IMR-90 (cell line): ENCODE measurements at regions not wholly inside any gene's neighbourhood (a gene's known extent, or its start where the extent isn't known, plus 50 kb on each side); places are given as distances from the start of the nearest gene placed in this dataset.

Experiments
- ATAC-seq: fragments of 200-7000 bp; cut with Tn5 transposase; 2 replicates; pipeline ENCODE4 v1.9.1; 2020; ENCODE audit warnings: low read depth, mild to moderate bottlenecking, moderate library complexity
- BruUV-seq: library from RNA; stranded (reverse); fragments of 400-500 nt; replicated peaks from 2 replicates; lab custom pipeline; 2021; lab: Mats Ljungman, UMichigan
- CTCF ChIA-PET: fragments of 300-600 bp; formaldehyde crosslinking; extraction: SDS; loops from one replicate; lab custom pipeline; 2021; ENCODE audit warnings: antibody characterized with exemption; lab: Yijun Ruan, JAX
- POLR2A ChIA-PET: fragments of 300-600 bp; sonication (Branson Sonifier 250); formaldehyde crosslinking; loops from one replicate; lab custom pipeline; 2022; ENCODE audit warnings: antibody characterized with exemption; ENCODE audit not compliant: unreplicated experiment; lab: Charles Lee
- DNase-seq: peaks from one replicate; pipeline ENCODE4 v3.0.0; 2013
- H2AFZ ChIP-seq: replicated peaks from 2 replicates; pipeline ENCODE3; 2013; ENCODE audit warnings: low read length, mild to moderate bottlenecking; ENCODE audit not compliant: poor library complexity
- H2AK5ac ChIP-seq: 2 replicates; pipeline ENCODE4 v1.6.1; 2013; ENCODE audit warnings: low read depth, low read length, inconsistent platforms
- H2AK9ac ChIP-seq: replicated peaks from 2 replicates; pipeline ENCODE3; 2013; ENCODE audit warnings: mild to moderate bottlenecking, low read depth, low read length, moderate library complexity; ENCODE audit not compliant: poor library complexity
- H2BK120ac ChIP-seq: 2 replicates; pipeline ENCODE4 v1.6.1; 2013; ENCODE audit warnings: low read depth, low read length, inconsistent platforms
- H2BK15ac ChIP-seq: 3 replicates; pipeline ENCODE4 v1.6.1; 2013; ENCODE audit warnings: low read depth, low read length, inconsistent platforms
- H2BK20ac ChIP-seq: 2 replicates; pipeline ENCODE4 v1.6.1; 2013; ENCODE audit warnings: low read depth, mild to moderate bottlenecking, inconsistent platforms, low read length, moderate library complexity
- H2BK5ac ChIP-seq: 2 replicates; pipeline ENCODE4 v1.6.1; 2013; ENCODE audit warnings: mild to moderate bottlenecking, low read depth, low read length, inconsistent platforms; ENCODE audit not compliant: poor library complexity, severe bottlenecking
- H3K14ac ChIP-seq: replicated peaks from 2 replicates; pipeline ENCODE4 v1.6.1; 2013; ENCODE audit warnings: low read depth, low read length, inconsistent platforms
- H3K18ac ChIP-seq: 2 replicates; pipeline ENCODE4 v1.6.1; 2013; ENCODE audit warnings: low read depth, low read length, control low read depth
- H3K23ac ChIP-seq: 2 replicates; pipeline ENCODE4 v1.6.1; 2013; ENCODE audit warnings: low read depth, low read length, inconsistent platforms
- H3K27ac ChIP-seq: 2 replicates; pipeline ENCODE4 v1.5.1; 2013; ENCODE audit warnings: mild to moderate bottlenecking, control low read depth, low read length; ENCODE audit not compliant: insufficient read depth
- H3K27me3 ChIP-seq: 2 replicates; pipeline ENCODE4 v1.6.1; 2013; ENCODE audit warnings: low read length; ENCODE audit not compliant: control insufficient read depth, insufficient read depth
- H3K36me3 ChIP-seq: 2 replicates; pipeline ENCODE4 v1.6.1; 2013; ENCODE audit warnings: low read length, mixed read lengths; ENCODE audit not compliant: control insufficient read depth, insufficient read depth
- H3K4ac ChIP-seq: 2 replicates; pipeline ENCODE4 v1.6.1; 2013; ENCODE audit warnings: low read depth, low read length, inconsistent platforms
- H3K4me1 ChIP-seq: 2 replicates; pipeline ENCODE4 v1.6.1; 2013; ENCODE audit warnings: low read length, mixed read lengths; ENCODE audit not compliant: control insufficient read depth, insufficient read depth
- H3K4me2 ChIP-seq: 2 replicates; pipeline ENCODE4 v1.6.1; 2013; ENCODE audit warnings: low read depth, mild to moderate bottlenecking, control low read depth, low read length, moderate library complexity
- H3K4me3 ChIP-seq: 2 replicates; pipeline ENCODE4 v1.5.1; 2013; ENCODE audit warnings: low read depth, mild to moderate bottlenecking, control low read depth, low read length, moderate library complexity; ENCODE audit not compliant: insufficient read depth
- H3K56ac ChIP-seq: 2 replicates; pipeline ENCODE4 v1.6.1; 2013; ENCODE audit warnings: low read length, inconsistent platforms; ENCODE audit not compliant: insufficient read depth; ENCODE audit errors: extremely low read depth
- H3K79me1 ChIP-seq, 2 experiments: 2 replicates each; pipeline ENCODE4 v1.6.1; 2013; ENCODE audit warnings: low read length in 2 of 2, inconsistent platforms in 1 of 2, low read depth in 1 of 2
- H3K9ac ChIP-seq: 2 replicates; pipeline ENCODE4 v1.6.1; 2013; ENCODE audit warnings: low read depth, low read length, control low read depth
- H3K9me1 ChIP-seq: 2 replicates; pipeline ENCODE4 v1.6.1; 2013; ENCODE audit warnings: low read length, inconsistent platforms; ENCODE audit not compliant: insufficient read depth
- H3K9me3 ChIP-seq: 2 replicates; pipeline ENCODE4 v1.6.1; 2013; ENCODE audit warnings: low read length; ENCODE audit not compliant: control insufficient read depth, insufficient read depth
- H4K20me1 ChIP-seq: 2 replicates; pipeline ENCODE4 v1.6.1; 2013; ENCODE audit warnings: low read length, inconsistent platforms; ENCODE audit not compliant: insufficient read depth
- H4K5ac ChIP-seq: 2 replicates; pipeline ENCODE4 v1.6.1; 2013; ENCODE audit warnings: mild to moderate bottlenecking, low read depth, low read length, control low read depth
- H4K8ac ChIP-seq, 2 experiments: 2 replicates each; pipeline ENCODE4 v1.6.1; 2013; ENCODE audit warnings: low read depth in 2 of 2, low read length in 2 of 2, control low read depth in 1 of 2, inconsistent platforms in 1 of 2
- H4K91ac ChIP-seq: 2 replicates; pipeline ENCODE4 v1.6.1; 2013; ENCODE audit warnings: low read depth, low read length, inconsistent platforms; ENCODE audit not compliant: insufficient read depth
- CEBPB ChIP-seq: IDR thresholded peaks from 2 replicates; pipeline ENCODE4 v1.6.1; 2012; ENCODE audit warnings: low read depth, low read length, improper control_type of control experiment
- RFX5 ChIP-seq: IDR thresholded peaks from 2 replicates; pipeline ENCODE4 v1.8.0; 2012; ENCODE audit warnings: low read depth, mild to moderate bottlenecking, low read length, moderate library complexity
- WGBS, 2 experiments: methylation state at CpG; one replicate each; pipeline versions ENCODE4 v1.1.5 to v1.1.7; 2013; ENCODE audit warnings: missing lambda C conversion rate in 2 of 2; ENCODE audit not compliant: insufficient read length in 1 of 2; ENCODE audit errors: extremely low coverage in 2 of 2; 5-methylcytosine and 5-hydroxymethylcytosine counted together
- dilution Hi-C: fragments of 300-500 bp; cut with HindIII; formaldehyde crosslinking; loops from one replicate; pipeline ENCODE4 v1.14.3; 2018; ENCODE audit warnings: low sequenced_read_pairs; ENCODE audit not compliant: unreplicated experiment
- in situ Hi-C: fragments of 300-500 bp; cut with MboI; formaldehyde crosslinking; loops from 3 replicates; pipeline ENCODE4 v1.14.3; 2019; ENCODE audit warnings: low sequenced_read_pairs, inconsistent platforms, mixed read lengths
- intact Hi-C: fragments of 100-400 bp; cut with micrococcal nuclease; formaldehyde crosslinking; loops from 2 replicates; pipeline ENCODE4 v1.10.0; 2022
- TF ChIP-seq, protein P1 (sequence below): fragments of 150-350 bp; IDR thresholded peaks from 2 replicates; pipeline ENCODE4 v1.6.1; 2017; ENCODE audit warnings: mild to moderate bottlenecking, antibody characterized with exemption, low read length, low read depth

DNA sequence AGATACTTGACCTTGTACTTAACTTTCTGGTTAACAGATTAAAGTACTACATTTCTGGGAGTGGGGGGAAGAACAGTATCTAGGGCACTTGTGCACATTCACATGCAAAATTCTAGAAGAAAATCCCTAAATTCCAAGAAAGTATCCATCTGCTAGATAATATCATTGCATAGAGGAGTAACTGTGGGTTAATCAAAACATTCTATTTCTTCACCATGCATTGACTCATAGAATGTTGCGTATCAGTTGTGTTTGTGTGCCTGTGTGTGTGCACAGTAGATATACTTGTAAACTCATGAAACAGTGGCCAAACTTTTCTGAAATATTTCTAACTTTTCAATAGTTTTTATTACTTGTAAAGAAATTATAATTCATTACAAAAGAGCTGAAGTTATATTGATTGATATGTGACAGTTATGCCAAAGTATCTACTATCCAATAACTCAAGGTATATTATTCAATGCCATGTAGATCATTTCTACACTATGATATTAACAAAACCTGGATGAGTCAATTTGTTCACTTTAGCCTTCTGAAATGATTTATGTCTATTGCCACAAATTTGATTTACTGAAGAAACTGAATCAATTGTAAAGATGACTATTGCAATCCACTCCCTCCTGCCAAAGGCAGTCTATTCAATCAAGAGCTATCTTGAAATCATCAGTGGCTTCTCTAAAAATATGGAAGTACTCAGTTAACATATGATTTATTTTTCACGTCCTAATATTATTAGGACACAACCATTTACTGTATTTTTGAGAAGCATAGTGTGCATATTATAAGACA, 756.7 kb upstream of the ARGLU1 start:
- no peak overlapping the region for H2AK9ac ChIP-seq
- H4K5ac ChIP-seq = no peak overlapping the region
- no peak overlapping the region for H3K18ac ChIP-seq
- no peak overlapping the region for H3K4ac ChIP-seq
- H3K14ac ChIP-seq = no peak overlapping the region
- no peak overlapping the region for H2AK5ac ChIP-seq
- dilution Hi-C loops = no loop called here
- DNase-seq (peak; percentile 34), ATAC-seq (no peak)
- H3K27me3 ChIP-seq = no peaks in the 10 kb centered on the region
- no peak overlapping the region for H3K56ac ChIP-seq
- no peak overlapping the region for H2BK5ac ChIP-seq
- H3K4me2 ChIP-seq = no peak overlapping the region
- H3K4me1 ChIP-seq = no peaks in the 10 kb centered on the region; the same call in 1 of the 2 replicates
- no peak overlapping the region for H2BK20ac ChIP-seq
- no peaks in the 10 kb centered on the region for H4K20me1 ChIP-seq
- peaks cover 4% of the 10 kb centered on the region; the same call in 1 of the 2 replicates for H3K9me1 ChIP-seq
- H2BK15ac ChIP-seq = no peak overlapping the region
- H3K36me3 ChIP-seq = no peaks in the 10 kb centered on the region
- BruUV-seq = no TSS peak
- no peak overlapping the region for H3K4me3 ChIP-seq
- no peak overlapping the region for H2AFZ ChIP-seq
- CTCF ChIA-PET = no interaction called here
- in situ Hi-C loops = no loop called here
- no CpG with 5 or more reads among the region's 2 CpGs for WGBS, 2 experiments
- TF ChIP-seq RFX5 (no peak), CEBPB (peak; percentile 43; the same call in 1 of the 2 replicates)
- TF ChIP-seq, protein P1, sequence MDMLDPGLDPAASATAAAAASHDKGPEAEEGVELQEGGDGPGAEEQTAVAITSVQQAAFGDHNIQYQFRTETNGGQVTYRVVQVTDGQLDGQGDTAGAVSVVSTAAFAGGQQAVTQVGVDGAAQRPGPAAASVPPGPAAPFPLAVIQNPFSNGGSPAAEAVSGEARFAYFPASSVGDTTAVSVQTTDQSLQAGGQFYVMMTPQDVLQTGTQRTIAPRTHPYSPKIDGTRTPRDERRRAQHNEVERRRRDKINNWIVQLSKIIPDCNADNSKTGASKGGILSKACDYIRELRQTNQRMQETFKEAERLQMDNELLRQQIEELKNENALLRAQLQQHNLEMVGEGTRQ = no peak
- intact Hi-C loops = no loop called here
- H3K79me1 ChIP-seq = peaks cover 0 to 27% of the 10 kb centered on the region in 2 experiments; a peak in 3 of 4 replicates
- no peaks in the 10 kb centered on the region for H3K9me3 ChIP-seq
- POLR2A ChIA-PET = no interaction called here
- no peak overlapping the region for H4K91ac ChIP-seq
- H3K9ac ChIP-seq = no peak overlapping the region
- H3K27ac ChIP-seq = no peak overlapping the region
- no peak overlapping the region for H2BK120ac ChIP-seq
- no peak overlapping the region for H3K23ac ChIP-seq
- no peak overlapping the region for H4K8ac ChIP-seq
